GM19438 (cell line): ENCODE measurements at regions not wholly inside any gene's neighbourhood (a gene's known extent, or its start where the extent isn't known, plus 50 kb on each side); places are given as distances from the start of the nearest gene placed in this dataset.
"Not testable (repeated sequence)": the region's sequence is repeated elsewhere in the genome, so short reads cannot be mapped to it uniquely, and the experiment has no call there.

Source experiments
- ATAC-seq: cut with Tn5 transposase; IDR thresholded peaks from one replicate; pipeline ENCODE4 v1.9.1; 2021; ENCODE audit warnings: low read depth; ENCODE audit not compliant: unreplicated experiment

- ATAC-seq: no peak
Measured at GRCh38 chr14:86402545-86402944, 872.6 kb downstream of the FLRT2 start.

GRCh38 chr14:86391085-86391484 lies 861.1 kb downstream of the FLRT2 start:
- no peak for ATAC-seq

- ATAC-seq: no peak
Measured at GRCh38 chr14:86388216-86388615, 858.3 kb downstream of the FLRT2 start.

GRCh38 chr14:86373886-86374285 lies 843.9 kb downstream of the FLRT2 start:
- no peak for ATAC-seq

GRCh38 chr14:86372402-86372801 lies 842.5 kb downstream of the FLRT2 start:
- no peak for ATAC-seq

- no peak for ATAC-seq
Measured at GRCh38 chr14:86364634-86365033, 834.7 kb downstream of the FLRT2 start.

- no peak for ATAC-seq
Measured at GRCh38 chr14:86363576-86363975, 833.6 kb downstream of the FLRT2 start.

GRCh38 chr14:86363047-86363446 lies 833.1 kb downstream of the FLRT2 start:
- ATAC-seq: no peak

- no peak for ATAC-seq
Measured at GRCh38 chr14:86357876-86358275, 827.9 kb downstream of the FLRT2 start.

GRCh38 chr14:86357119-86357518 lies 827.2 kb downstream of the FLRT2 start:
- ATAC-seq: no peak

- ATAC-seq: no peak
Measured at GRCh38 chr14:86346818-86347384, 817.0 kb downstream of the FLRT2 start.

GRCh38 chr14:86334355-86334754 lies 804.4 kb downstream of the FLRT2 start:
- ATAC-seq: no peak

- ATAC-seq: no peak
Measured at GRCh38 chr14:86333493-86333892, 803.5 kb downstream of the FLRT2 start.

GRCh38 chr14:86331341-86331740 lies 801.4 kb downstream of the FLRT2 start:
- ATAC-seq: no peak

GRCh38 chr14:86321151-86321550 lies 791.2 kb downstream of the FLRT2 start:
- ATAC-seq: no peak

GRCh38 chr14:86312154-86312665 lies 782.3 kb downstream of the FLRT2 start:
- ATAC-seq: not testable (repeated sequence)

GRCh38 chr14:86311151-86311550 lies 781.2 kb downstream of the FLRT2 start:
- ATAC-seq: no peak

- ATAC-seq: no peak
Measured at GRCh38 chr14:86310611-86311010, 780.7 kb downstream of the FLRT2 start.

GRCh38 chr14:86310148-86310547 lies 780.2 kb downstream of the FLRT2 start:
- ATAC-seq: no peak

- no peak for ATAC-seq
Measured at GRCh38 chr14:86305058-86305457, 775.1 kb downstream of the FLRT2 start.

GRCh38 chr14:86299994-86300393 lies 770.0 kb downstream of the FLRT2 start:
- ATAC-seq: no peak

- no peak for ATAC-seq
Measured at GRCh38 chr14:86296173-86296572, 766.2 kb downstream of the FLRT2 start.

GRCh38 chr14:86288336-86288735 lies 758.4 kb downstream of the FLRT2 start:
- ATAC-seq: no peak
